WERI-Rb-1 (cell line): ENCODE measurements at regions not wholly inside any gene's neighbourhood (a gene's known extent, or its start where the extent isn't known, plus 50 kb on each side); places are given as distances from the start of the nearest gene placed in this dataset.

ENCODE experiments used
- DNase-seq: peaks from one replicate; pipeline ENCODE4 v3.0.0-alpha.2; 2020
- H3K27ac ChIP-seq: fragments of 250-450 bp; sonication (Bioruptor Pico); 2 replicates; pipeline ENCODE4 v1.5.1; 2020; ENCODE audit warnings: mild to moderate bottlenecking, moderate library complexity
- H3K27me3 ChIP-seq: fragments of 250-450 bp; sonication (Bioruptor Pico); 2 replicates; pipeline ENCODE4 v1.5.1; 2021; ENCODE audit warnings: mild to moderate bottlenecking, low read depth, moderate library complexity; ENCODE audit not compliant: insufficient read depth, severe bottlenecking
- H3K36me3 ChIP-seq: fragments of 250-450 bp; sonication (Bioruptor Pico); 2 replicates; pipeline ENCODE4 v1.5.1; 2020; ENCODE audit warnings: mild to moderate bottlenecking, moderate library complexity
- H3K4me3 ChIP-seq: 2 replicates; pipeline ENCODE4 v1.5.1; 2011; ENCODE audit warnings: low read depth, mild to moderate bottlenecking, control low read depth, low read length
- H3K9me3 ChIP-seq: fragments of 250-450 bp; sonication (Bioruptor Pico); 2 replicates; pipeline ENCODE4 v1.5.1; 2021; ENCODE audit warnings: mild to moderate bottlenecking, moderate library complexity; ENCODE audit not compliant: severe bottlenecking
- CTCF ChIP-seq: IDR thresholded peaks from 2 replicates; pipeline ENCODE4 v1.5.1; 2011; ENCODE audit warnings: low read depth, mild to moderate bottlenecking, control low read depth, inconsistent platforms, low read length

GRCh38 chr9:71632776-71633175, 135.5 kb downstream of the CEMIP2 start:
- no peak overlapping the region for H3K4me3 ChIP-seq
- no peaks in the 10 kb centered on the region for H3K9me3 ChIP-seq
- no peak overlapping the region for H3K27ac ChIP-seq
- TF ChIP-seq CTCF: no peak
- H3K27me3 ChIP-seq: no peaks in the 10 kb centered on the region
- no peaks in the 10 kb centered on the region for H3K36me3 ChIP-seq
- DNase-seq: no peak

GRCh38 chr9:71630377-71630995, 137.8 kb downstream of the CEMIP2 start:
- no peak for DNase-seq

GRCh38 chr9:71629578-71630215, 138.6 kb downstream of the CEMIP2 start:
- TF ChIP-seq CTCF: no peak

More at GRCh38 chr9:71630377-71630995, 137.8 kb downstream of the CEMIP2 start:
- no peaks in the 10 kb centered on the region for H3K27me3 ChIP-seq
- no peaks in the 10 kb centered on the region for H3K36me3 ChIP-seq
- H3K9me3 ChIP-seq: no peaks in the 10 kb centered on the region
- no peak overlapping the region for H3K27ac ChIP-seq
- H3K4me3 ChIP-seq: no peak overlapping the region
- TF ChIP-seq CTCF: no peak

GRCh38 chr9:71628247-71628646, 140.1 kb downstream of the CEMIP2 start:
- no peak overlapping the region for H3K4me3 ChIP-seq
- no peaks in the 10 kb centered on the region for H3K9me3 ChIP-seq
- no peak for TF ChIP-seq CTCF
- no peak overlapping the region for H3K27ac ChIP-seq
- H3K27me3 ChIP-seq: no peaks in the 10 kb centered on the region
- no peak for DNase-seq
- no peaks in the 10 kb centered on the region for H3K36me3 ChIP-seq

More at GRCh38 chr9:71629578-71630215, 138.6 kb downstream of the CEMIP2 start:
- no peak overlapping the region for H3K4me3 ChIP-seq
- no peak for DNase-seq
- no peaks in the 10 kb centered on the region for H3K9me3 ChIP-seq
- H3K27ac ChIP-seq: no peak overlapping the region
- H3K36me3 ChIP-seq: no peaks in the 10 kb centered on the region
- no peaks in the 10 kb centered on the region for H3K27me3 ChIP-seq

- no peak overlapping the region for H3K4me3 ChIP-seq
- no peaks in the 10 kb centered on the region for H3K27me3 ChIP-seq
- TF ChIP-seq CTCF: no peak
- H3K27ac ChIP-seq: no peak overlapping the region
- DNase-seq: no peak
- no peaks in the 10 kb centered on the region for H3K36me3 ChIP-seq
- no peaks in the 10 kb centered on the region for H3K9me3 ChIP-seq
These were observed 140.8 kb downstream of the CEMIP2 start for GRCh38 chr9:71627537-71627936.
